ENCODE measurements at regions not wholly inside any gene's neighbourhood (a gene's known extent, or its start where the extent isn't known, plus 50 kb on each side); places are given as distances from the start of the nearest gene placed in this dataset.

DNA sequence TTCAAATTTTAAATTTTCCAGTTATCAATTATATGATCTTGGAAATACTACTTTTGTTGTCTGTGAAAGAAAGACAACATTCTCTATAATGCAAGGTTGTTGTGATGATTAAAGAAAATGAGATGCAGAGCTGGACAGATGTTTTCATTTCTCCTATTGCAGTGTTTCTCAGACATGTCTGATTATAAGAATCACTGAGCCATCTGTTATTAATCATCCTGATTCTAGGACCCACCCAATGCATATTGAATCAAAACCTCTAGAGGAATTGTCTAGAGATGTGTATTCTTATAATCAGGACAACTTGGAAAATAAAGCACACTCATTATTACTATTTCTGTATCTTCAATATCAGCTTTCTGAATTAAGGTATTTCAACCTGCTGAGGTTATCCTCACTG, 121.1 kb upstream of the ASTN2 start:
- TF ChIP-seq, protein P1, sequence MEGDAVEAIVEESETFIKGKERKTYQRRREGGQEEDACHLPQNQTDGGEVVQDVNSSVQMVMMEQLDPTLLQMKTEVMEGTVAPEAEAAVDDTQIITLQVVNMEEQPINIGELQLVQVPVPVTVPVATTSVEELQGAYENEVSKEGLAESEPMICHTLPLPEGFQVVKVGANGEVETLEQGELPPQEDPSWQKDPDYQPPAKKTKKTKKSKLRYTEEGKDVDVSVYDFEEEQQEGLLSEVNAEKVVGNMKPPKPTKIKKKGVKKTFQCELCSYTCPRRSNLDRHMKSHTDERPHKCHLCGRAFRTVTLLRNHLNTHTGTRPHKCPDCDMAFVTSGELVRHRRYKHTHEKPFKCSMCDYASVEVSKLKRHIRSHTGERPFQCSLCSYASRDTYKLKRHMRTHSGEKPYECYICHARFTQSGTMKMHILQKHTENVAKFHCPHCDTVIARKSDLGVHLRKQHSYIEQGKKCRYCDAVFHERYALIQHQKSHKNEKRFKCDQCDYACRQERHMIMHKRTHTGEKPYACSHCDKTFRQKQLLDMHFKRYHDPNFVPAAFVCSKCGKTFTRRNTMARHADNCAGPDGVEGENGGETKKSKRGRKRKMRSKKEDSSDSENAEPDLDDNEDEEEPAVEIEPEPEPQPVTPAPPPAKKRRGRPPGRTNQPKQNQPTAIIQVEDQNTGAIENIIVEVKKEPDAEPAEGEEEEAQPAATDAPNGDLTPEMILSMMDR (conservative IDR thresholded peaks at IDR 0.05; ENCODE audit: low read length): no peak
- TF ChIP-seq EZH2phosphoT487 (IDR thresholded peaks at IDR 0.05; ENCODE audit: borderline replicate concordance): no peak
